ENCODE measurements at regions not wholly inside any gene's neighbourhood (a gene's known extent, or its start where the extent isn't known, plus 50 kb on each side); places are given as distances from the start of the nearest gene placed in this dataset.

DNA sequence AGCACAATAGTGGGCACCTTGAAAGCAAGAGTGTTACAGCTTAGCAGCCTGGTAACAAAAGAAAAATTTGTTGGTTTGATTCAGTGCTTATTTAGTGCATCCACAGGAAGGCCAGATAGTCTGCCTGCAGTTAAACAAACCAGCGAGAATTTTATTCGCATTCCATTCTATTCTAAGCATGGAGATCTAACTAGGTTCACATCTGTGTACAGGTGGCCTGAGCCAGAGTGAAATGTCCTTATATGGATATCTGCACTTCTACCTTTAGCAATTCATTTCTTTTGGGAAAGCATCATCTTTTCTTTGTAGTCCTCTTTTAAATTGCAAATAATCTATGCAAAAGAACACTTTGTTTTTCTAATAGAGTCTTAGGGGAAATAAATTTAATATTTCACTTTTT, 659.0 kb upstream of the FZD8 start:
- peaks cover 0 to 4% of the 10 kb centered on the region in 2 donors for H3K9me3 ChIP-seq (ENCODE audit: control insufficient read depth in 2 of 2, insufficient read depth in 1 of 2, low read depth in 1 of 2, low read length in 1 of 2)
- H3K36me3 ChIP-seq (ENCODE audit: control insufficient read depth in 2 of 2, insufficient read depth in 2 of 2, low read length in 1 of 2): no peaks in the 10 kb centered on the region
- H3K27me3 ChIP-seq (ENCODE audit: control insufficient read depth in 1 of 2, insufficient read depth in 2 of 2, low read length in 2 of 2): no peaks in the 10 kb centered on the region
- no peak overlapping the region for H3K27ac ChIP-seq (ENCODE audit: low read depth in 2 of 2, low read length in 1 of 2)
- no peak overlapping the region for H3K4me3 ChIP-seq (ENCODE audit: low read depth in 1 of 2, low read length in 2 of 2)
- 80 to 86% methylated on average over 2 of the region's 2 CpGs for WGBS, 2 donors
- no peaks in the 10 kb centered on the region for H3K4me1 ChIP-seq (ENCODE audit: control insufficient read depth in 2 of 2, insufficient read depth in 2 of 2, low read length in 1 of 2)

DNA sequence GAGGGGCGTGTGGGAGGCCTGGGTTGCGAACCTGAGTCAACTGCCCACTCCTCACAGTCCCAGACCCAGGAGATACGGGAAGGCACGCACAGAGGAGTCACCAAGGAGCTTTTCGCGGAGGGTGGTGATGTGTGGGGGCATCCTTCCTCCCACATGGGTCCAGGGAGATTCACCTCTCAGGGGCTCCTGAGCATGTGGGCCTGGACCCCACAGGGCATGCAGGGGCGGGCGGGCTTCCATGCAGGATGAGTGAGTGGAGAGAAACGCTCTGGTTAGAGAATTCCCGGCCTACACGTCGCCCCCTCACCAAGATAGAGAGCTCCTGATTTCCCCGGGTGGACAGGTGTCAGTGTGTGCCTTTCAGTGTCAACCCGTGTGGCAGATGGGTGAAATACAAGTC, 641.7 kb upstream of the FZD8 start:
- Histone ChIP-seq H3K4me3 (ENCODE audit: low read depth in 1 of 2, low read length in 2 of 2) (no peak overlapping the region), H3K27me3 (ENCODE audit: control insufficient read depth in 1 of 2, insufficient read depth in 2 of 2, low read length in 2 of 2) (no peaks in the 10 kb centered on the region), H3K4me1 (ENCODE audit: control insufficient read depth in 2 of 2, insufficient read depth in 2 of 2, low read length in 1 of 2) (no peaks in the 10 kb centered on the region), H3K9me3 (ENCODE audit: control insufficient read depth in 2 of 2, insufficient read depth in 1 of 2, low read depth in 1 of 2, low read length in 1 of 2) (peaks cover 3 to 6% of the 10 kb centered on the region in 2 donors), H3K36me3 (ENCODE audit: control insufficient read depth in 2 of 2, insufficient read depth in 2 of 2, low read length in 1 of 2) (no peaks in the 10 kb centered on the region), H3K27ac (ENCODE audit: low read depth in 2 of 2, low read length in 1 of 2) (no peak overlapping the region)
- 94% methylated on average over 14 of the region's 14 CpGs for WGBS, 2 donors

DNA sequence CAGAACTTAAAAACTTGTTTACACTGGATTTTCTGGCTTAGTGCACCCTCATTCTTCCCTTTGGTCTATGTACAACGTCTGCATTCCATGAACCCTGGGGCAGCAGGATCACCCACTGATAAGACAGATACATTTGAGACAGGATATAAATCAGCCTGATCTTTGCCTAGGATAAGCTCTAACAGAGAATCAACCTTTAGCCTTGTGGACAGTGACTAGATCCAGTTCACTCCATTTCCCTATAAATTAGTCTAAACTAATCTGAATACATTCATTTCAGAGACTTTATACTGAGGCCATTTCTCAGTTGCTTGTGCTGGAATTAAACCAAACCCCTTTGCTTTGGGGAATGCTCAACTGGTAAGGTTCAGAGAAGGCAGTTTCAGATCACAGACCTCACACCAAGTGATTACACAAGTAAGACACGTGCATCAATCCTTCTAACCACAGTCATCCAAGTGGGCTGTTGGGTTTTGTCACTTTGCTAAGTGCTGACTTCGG, 639.8 kb upstream of the FZD8 start:
- no peak overlapping the region for H3K27ac ChIP-seq (ENCODE audit: low read depth in 2 of 2, low read length in 1 of 2)
- H3K9me3 ChIP-seq (ENCODE audit: control insufficient read depth in 2 of 2, insufficient read depth in 1 of 2, low read depth in 1 of 2, low read length in 1 of 2): peaks cover 3 to 6% of the 10 kb centered on the region in 2 donors
- H3K36me3 ChIP-seq (ENCODE audit: control insufficient read depth in 2 of 2, insufficient read depth in 2 of 2, low read length in 1 of 2): no peaks in the 10 kb centered on the region
- no peaks in the 10 kb centered on the region for H3K27me3 ChIP-seq (ENCODE audit: control insufficient read depth in 1 of 2, insufficient read depth in 2 of 2, low read length in 2 of 2)
- 47 to 56% methylated on average over 3 of the region's 3 CpGs for WGBS, 2 donors
- no peaks in the 10 kb centered on the region for H3K4me1 ChIP-seq (ENCODE audit: control insufficient read depth in 2 of 2, insufficient read depth in 2 of 2, low read length in 1 of 2)
- no peak overlapping the region for H3K4me3 ChIP-seq (ENCODE audit: low read depth in 1 of 2, low read length in 2 of 2)

DNA sequence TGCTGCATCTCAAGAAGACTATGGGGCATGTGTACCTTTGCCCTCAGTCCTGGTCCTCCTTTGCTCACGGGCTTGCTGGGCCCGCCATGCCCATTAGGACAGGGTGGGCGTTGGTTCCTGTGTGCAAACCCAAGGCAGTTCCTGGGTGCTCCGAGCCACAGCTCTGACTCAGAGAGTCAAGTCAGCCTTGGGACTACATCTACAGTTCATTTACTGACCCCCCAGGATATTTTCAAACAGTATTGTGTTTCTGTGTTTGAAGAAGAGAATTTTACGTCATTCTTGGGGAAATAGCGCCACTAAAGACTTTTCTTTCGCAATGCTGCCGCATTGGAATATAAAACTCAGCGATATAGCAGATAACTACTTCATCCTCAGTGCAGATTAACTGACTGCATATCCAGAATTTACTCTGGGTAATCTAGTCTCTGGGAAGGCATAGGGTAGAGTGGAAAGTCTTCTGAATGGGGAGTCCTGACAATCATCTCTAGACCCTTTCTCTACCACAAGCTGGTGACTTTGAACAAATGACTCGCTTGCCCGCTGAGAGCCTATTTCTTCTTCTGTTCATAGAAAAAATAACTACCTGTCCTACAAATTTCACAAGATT, 638.9 kb upstream of the FZD8 start:
- Histone ChIP-seq H3K4me3 (ENCODE audit: low read depth in 1 of 2, low read length in 2 of 2) (no peak overlapping the region), H3K27me3 (ENCODE audit: control insufficient read depth in 1 of 2, insufficient read depth in 2 of 2, low read length in 2 of 2) (no peaks in the 10 kb centered on the region), H3K27ac (ENCODE audit: low read depth in 2 of 2, low read length in 1 of 2) (no peak overlapping the region), H3K36me3 (ENCODE audit: control insufficient read depth in 2 of 2, insufficient read depth in 2 of 2, low read length in 1 of 2) (no peaks in the 10 kb centered on the region), H3K4me1 (ENCODE audit: control insufficient read depth in 2 of 2, insufficient read depth in 2 of 2, low read length in 1 of 2) (no peaks in the 10 kb centered on the region), H3K9me3 (ENCODE audit: control insufficient read depth in 2 of 2, insufficient read depth in 1 of 2, low read depth in 1 of 2, low read length in 1 of 2) (peaks cover 3 to 6% of the 10 kb centered on the region in 2 donors)
- WGBS, 2 donors: 89 to 90% methylated on average over 11 of the region's 11 CpGs

DNA sequence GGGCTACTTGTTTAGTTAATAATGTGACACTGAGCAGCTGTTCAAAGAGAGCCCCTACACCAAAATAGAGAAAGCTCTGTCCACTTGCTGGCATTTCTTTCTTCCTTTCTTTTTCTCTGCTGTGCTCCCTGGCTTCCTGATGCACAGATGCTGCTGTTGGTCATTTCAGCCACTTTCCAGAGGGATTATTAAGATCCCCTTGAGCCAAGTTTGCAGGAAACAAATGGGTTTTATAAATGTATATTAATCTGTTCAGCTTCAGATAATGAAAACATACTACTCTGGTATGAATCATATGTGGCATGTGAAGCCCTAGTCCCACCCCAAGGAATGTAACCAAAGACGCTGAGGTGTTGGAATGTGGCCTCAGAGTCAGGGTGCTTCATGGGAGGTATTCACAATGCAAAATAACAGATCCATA, 638.2 kb upstream of the FZD8 start:
- Histone ChIP-seq H3K36me3 (ENCODE audit: control insufficient read depth in 2 of 2, insufficient read depth in 2 of 2, low read length in 1 of 2) (no peaks in the 10 kb centered on the region), H3K9me3 (ENCODE audit: control insufficient read depth in 2 of 2, insufficient read depth in 1 of 2, low read depth in 1 of 2, low read length in 1 of 2) (peaks cover 3 to 6% of the 10 kb centered on the region in 2 donors), H3K27ac (ENCODE audit: low read depth in 2 of 2, low read length in 1 of 2) (no peak overlapping the region), H3K4me3 (ENCODE audit: low read depth in 1 of 2, low read length in 2 of 2) (no peak overlapping the region), H3K27me3 (ENCODE audit: control insufficient read depth in 1 of 2, insufficient read depth in 2 of 2, low read length in 2 of 2) (no peaks in the 10 kb centered on the region), H3K4me1 (ENCODE audit: control insufficient read depth in 2 of 2, insufficient read depth in 2 of 2, low read length in 1 of 2) (no peaks in the 10 kb centered on the region)
- WGBS, 2 donors: 59 to 62% methylated on average over 1 of the region's 1 CpG

DNA sequence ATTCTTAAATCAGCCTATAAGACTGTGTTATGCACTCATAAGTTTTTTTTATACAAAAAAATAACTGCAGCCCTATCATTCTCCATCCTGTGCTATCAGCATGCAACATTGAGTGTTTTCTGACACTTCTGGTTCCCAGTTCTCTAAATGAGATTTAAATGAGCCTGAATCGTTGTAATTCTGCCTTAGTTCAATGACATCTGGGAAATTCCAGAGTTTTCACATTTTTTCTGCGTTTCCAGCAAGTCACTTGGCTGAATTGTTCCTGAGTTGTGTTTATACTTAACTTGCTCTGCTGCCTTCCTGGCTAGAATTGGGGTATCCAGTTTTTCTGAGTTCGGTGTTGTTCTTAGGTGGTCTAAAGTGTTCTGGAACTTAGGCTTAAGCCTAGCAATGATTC, 636.1 kb upstream of the FZD8 start:
- H3K27me3 ChIP-seq (ENCODE audit: control insufficient read depth in 1 of 2, insufficient read depth in 2 of 2, low read length in 2 of 2): no peaks in the 10 kb centered on the region
- WGBS, 2 donors: 44 to 55% methylated on average over 3 of the region's 3 CpGs
- no peak overlapping the region for H3K27ac ChIP-seq (ENCODE audit: low read depth in 2 of 2, low read length in 1 of 2)
- H3K4me3 ChIP-seq (ENCODE audit: low read depth in 1 of 2, low read length in 2 of 2): no peak overlapping the region
- H3K36me3 ChIP-seq (ENCODE audit: control insufficient read depth in 2 of 2, insufficient read depth in 2 of 2, low read length in 1 of 2): no peaks in the 10 kb centered on the region
- H3K9me3 ChIP-seq (ENCODE audit: control insufficient read depth in 2 of 2, insufficient read depth in 1 of 2, low read depth in 1 of 2, low read length in 1 of 2): peaks cover 2% of the 10 kb centered on the region in 2 donors
- H3K4me1 ChIP-seq (ENCODE audit: control insufficient read depth in 2 of 2, insufficient read depth in 2 of 2, low read length in 1 of 2): no peaks in the 10 kb centered on the region

DNA sequence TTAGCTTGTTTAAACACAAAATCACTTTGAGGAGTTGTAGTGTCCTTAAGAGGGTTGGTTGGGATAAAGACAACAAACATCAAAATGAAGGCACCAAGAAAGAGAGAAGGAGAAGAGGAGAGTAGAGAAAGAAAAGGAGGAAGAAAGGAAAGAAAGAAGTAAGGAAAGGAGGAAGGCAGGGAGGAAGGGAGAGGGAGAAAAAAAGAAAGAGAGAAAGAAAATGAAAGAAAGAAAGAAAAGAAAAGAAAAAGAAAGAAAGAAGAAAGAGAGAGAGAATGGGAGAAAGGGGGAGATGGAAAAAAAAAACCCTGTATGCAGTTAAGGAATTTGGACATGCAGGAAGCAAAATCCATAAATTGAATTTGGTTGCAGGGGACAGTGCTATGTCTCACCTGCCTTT, 635.4 kb upstream of the FZD8 start:
- no peak overlapping the region for H3K27ac ChIP-seq (ENCODE audit: low read depth in 2 of 2, low read length in 1 of 2)
- H3K36me3 ChIP-seq (ENCODE audit: control insufficient read depth in 2 of 2, insufficient read depth in 2 of 2, low read length in 1 of 2): no peaks in the 10 kb centered on the region
- H3K27me3 ChIP-seq (ENCODE audit: control insufficient read depth in 1 of 2, insufficient read depth in 2 of 2, low read length in 2 of 2): no peaks in the 10 kb centered on the region
- no peak overlapping the region for H3K4me3 ChIP-seq (ENCODE audit: low read depth in 1 of 2, low read length in 2 of 2)
- H3K9me3 ChIP-seq (ENCODE audit: control insufficient read depth in 2 of 2, insufficient read depth in 1 of 2, low read depth in 1 of 2, low read length in 1 of 2): peaks cover 2% of the 10 kb centered on the region in 2 donors
- no peaks in the 10 kb centered on the region for H3K4me1 ChIP-seq (ENCODE audit: control insufficient read depth in 2 of 2, insufficient read depth in 2 of 2, low read length in 1 of 2)

DNA sequence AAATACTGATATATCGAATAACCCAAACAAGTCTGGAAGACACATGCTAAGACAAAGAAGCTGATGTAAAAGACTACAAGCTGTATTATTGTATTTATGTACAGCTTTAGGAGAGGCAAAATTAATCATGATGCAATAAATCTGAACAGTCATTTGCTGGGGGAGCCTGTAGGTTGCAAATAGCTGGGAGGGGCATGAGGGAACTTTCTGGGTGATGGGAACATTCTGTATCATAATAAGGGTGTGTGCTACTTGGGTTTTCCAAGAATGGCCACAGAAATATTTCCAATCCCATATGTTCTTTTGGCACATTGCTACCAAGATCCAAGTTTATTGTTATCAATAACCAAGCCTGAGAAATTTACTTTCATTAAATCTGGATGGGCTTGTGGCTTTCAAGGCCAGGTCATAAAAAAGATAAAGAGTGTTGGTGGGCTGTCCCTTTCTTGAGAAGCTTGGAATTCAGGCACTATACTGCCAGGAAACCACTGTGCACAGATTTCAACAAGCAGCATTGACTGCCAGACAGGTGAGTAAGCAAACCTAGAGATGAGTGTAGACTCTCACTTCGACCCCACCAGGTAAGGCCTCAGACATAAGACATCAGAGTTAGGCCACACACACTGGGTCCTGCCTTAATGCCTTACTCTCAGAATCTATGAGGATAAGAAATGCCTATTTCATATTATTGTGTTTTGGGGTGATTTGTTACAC, 629.7 kb upstream of the FZD8 start:
- 74 to 78% methylated on average over 2 of the region's 2 CpGs for WGBS, 2 donors
- Histone ChIP-seq H3K4me3 (ENCODE audit: low read depth in 1 of 2, low read length in 2 of 2) (no peak overlapping the region), H3K36me3 (ENCODE audit: control insufficient read depth in 2 of 2, insufficient read depth in 2 of 2, low read length in 1 of 2) (no peaks in the 10 kb centered on the region), H3K27ac (ENCODE audit: low read depth in 2 of 2, low read length in 1 of 2) (no peak overlapping the region), H3K27me3 (ENCODE audit: control insufficient read depth in 1 of 2, insufficient read depth in 2 of 2, low read length in 2 of 2) (no peaks in the 10 kb centered on the region), H3K9me3 (ENCODE audit: control insufficient read depth in 2 of 2, insufficient read depth in 1 of 2, low read depth in 1 of 2, low read length in 1 of 2) (peaks cover 2% of the 10 kb centered on the region in 2 donors), H3K4me1 (ENCODE audit: control insufficient read depth in 2 of 2, insufficient read depth in 2 of 2, low read length in 1 of 2) (no peaks in the 10 kb centered on the region)

DNA sequence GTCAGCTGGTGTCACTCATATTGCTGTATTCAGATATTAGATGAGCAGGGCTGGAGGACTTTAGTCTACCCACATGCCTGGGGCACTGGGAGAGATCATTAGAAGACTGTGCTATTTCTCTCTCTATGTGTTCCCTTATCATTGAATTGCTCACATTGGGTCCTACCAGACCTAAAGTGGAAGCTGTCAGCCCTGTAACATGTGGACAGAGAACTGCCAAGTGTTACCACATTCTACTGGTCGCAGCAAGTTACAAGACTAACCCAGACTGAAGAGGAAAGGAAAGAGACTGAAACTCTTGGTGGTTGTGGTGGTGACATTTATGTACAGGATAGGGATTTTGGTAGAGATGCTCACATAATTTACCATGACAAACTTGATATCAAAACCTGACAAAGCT, 627.1 kb upstream of the FZD8 start:
- Histone ChIP-seq H3K9me3 (ENCODE audit: control insufficient read depth in 2 of 2, insufficient read depth in 1 of 2, low read depth in 1 of 2, low read length in 1 of 2) (no peaks in the 10 kb centered on the region), H3K4me1 (ENCODE audit: control insufficient read depth in 2 of 2, insufficient read depth in 2 of 2, low read length in 1 of 2) (no peaks in the 10 kb centered on the region), H3K4me3 (ENCODE audit: low read depth in 1 of 2, low read length in 2 of 2) (no peak overlapping the region), H3K27me3 (ENCODE audit: control insufficient read depth in 1 of 2, insufficient read depth in 2 of 2, low read length in 2 of 2) (no peaks in the 10 kb centered on the region), H3K36me3 (ENCODE audit: control insufficient read depth in 2 of 2, insufficient read depth in 2 of 2, low read length in 1 of 2) (no peaks in the 10 kb centered on the region), H3K27ac (ENCODE audit: low read depth in 2 of 2, low read length in 1 of 2) (no peak overlapping the region)
- 81 to 90% methylated on average over 1 of the region's 1 CpG for WGBS, 2 donors

DNA sequence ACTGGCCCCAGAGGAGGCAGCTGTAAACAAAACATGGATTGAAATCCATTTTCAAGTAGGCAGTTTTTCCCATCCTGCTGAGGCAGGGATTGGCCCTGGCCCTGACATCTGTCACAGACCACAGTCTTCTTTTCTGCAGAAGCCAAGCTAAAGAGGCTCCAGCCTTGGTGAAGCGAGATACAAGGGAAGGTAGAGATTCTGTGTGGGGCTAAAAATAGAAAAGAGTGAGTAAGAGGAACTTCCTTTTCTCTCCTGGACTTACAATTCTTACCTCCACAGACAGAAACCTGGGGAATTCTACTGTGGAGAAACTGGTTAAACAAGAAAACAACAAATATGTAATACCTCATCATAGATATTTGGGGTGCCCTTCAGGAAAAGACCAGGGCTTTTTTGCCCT, 624.8 kb upstream of the FZD8 start:
- Histone ChIP-seq H3K9me3 (ENCODE audit: control insufficient read depth in 2 of 2, insufficient read depth in 1 of 2, low read depth in 1 of 2, low read length in 1 of 2) (no peaks in the 10 kb centered on the region), H3K4me3 (ENCODE audit: low read depth in 1 of 2, low read length in 2 of 2) (no peak overlapping the region), H3K36me3 (ENCODE audit: control insufficient read depth in 2 of 2, insufficient read depth in 2 of 2, low read length in 1 of 2) (no peaks in the 10 kb centered on the region), H3K4me1 (ENCODE audit: control insufficient read depth in 2 of 2, insufficient read depth in 2 of 2, low read length in 1 of 2) (no peaks in the 10 kb centered on the region), H3K27ac (ENCODE audit: low read depth in 2 of 2, low read length in 1 of 2) (no peak overlapping the region), H3K27me3 (ENCODE audit: control insufficient read depth in 1 of 2, insufficient read depth in 2 of 2, low read length in 2 of 2) (no peaks in the 10 kb centered on the region)
- WGBS, 2 donors: 43% methylated on average over 1 of the region's 1 CpG
